GM21737 (cell line): ENCODE measurements at regions not wholly inside any gene's neighbourhood (a gene's known extent, or its start where the extent isn't known, plus 50 kb on each side); places are given as distances from the start of the nearest gene placed in this dataset.

Experiments used
- ATAC-seq: cut with Tn5 transposase; IDR thresholded peaks from one replicate; pipeline ENCODE4 v1.9.1; 2021; ENCODE audit warnings: mild to moderate bottlenecking, moderate library complexity; ENCODE audit not compliant: unreplicated experiment

DNA sequence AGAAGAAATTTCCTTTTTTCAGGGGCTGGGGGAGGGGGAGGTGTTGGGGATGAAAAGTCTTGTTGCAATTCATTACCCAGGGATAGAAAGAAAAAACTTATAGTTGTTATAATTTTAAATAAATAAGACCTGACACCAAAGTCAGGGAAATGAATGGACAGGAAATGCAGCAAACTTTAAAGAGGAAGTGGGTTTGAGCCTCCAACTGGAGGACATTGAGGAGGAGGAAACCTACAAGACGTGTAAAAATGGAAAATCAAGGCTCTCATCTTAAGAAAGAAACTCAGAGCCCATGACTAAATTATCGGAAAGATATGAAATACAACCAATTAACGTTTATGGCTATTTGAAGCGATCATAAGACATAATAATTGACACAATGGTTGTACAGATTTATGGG, 54.4 kb downstream of the NIBAN1 start:
- no peak for ATAC-seq

GRCh38 chr1:184915463-184916090, 58.7 kb downstream of the NIBAN1 start:
- no peak for ATAC-seq

GRCh38 chr1:184914149-184914548, 60.2 kb downstream of the NIBAN1 start:
- ATAC-seq: no peak

DNA sequence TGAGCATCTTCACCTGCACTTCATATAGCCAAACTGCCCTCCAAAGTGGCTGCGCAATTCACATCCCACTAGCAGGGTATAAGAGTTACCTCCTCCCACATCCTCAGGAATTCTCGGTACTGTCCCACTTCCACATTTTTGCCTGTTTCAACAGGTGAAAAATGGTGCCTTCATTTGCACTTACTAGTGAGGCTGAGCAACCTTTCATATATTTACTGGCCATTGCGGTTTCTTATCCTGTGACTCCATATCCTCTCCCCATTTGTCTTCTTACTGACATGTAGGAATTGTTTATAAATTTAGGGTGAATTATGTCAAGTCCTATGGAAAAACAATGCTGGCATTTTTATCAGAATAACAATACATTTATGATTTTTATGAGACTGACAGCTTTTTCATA, 61.9 kb downstream of the NIBAN1 start:
- no peak for ATAC-seq

GRCh38 chr1:184911830-184912229, 62.5 kb downstream of the NIBAN1 start:
- ATAC-seq: no peak

GRCh38 chr1:184911103-184911745, 63.1 kb downstream of the NIBAN1 start:
- ATAC-seq: no peak

GRCh38 chr1:184910691-184911091, 63.6 kb downstream of the NIBAN1 start:
- ATAC-seq: no peak

DNA sequence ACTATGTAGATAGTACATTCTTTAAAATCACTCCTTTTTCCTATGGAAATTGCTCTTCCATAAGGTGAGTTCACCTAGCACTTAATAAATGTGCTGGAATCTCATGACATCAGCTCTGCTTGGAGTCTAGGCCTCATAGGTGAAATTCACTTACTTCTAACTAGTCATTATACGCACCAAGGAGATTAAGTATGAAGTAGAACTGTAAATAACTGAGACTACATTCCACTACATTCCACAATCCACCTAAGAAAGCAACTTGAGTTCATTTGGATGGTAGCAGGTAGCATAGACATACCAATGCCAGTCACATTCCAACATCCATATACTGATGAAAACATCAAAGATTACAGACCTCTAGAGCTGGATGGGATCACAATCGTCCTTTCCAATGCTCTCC, 64.3 kb downstream of the NIBAN1 start:
- no peak for ATAC-seq

DNA sequence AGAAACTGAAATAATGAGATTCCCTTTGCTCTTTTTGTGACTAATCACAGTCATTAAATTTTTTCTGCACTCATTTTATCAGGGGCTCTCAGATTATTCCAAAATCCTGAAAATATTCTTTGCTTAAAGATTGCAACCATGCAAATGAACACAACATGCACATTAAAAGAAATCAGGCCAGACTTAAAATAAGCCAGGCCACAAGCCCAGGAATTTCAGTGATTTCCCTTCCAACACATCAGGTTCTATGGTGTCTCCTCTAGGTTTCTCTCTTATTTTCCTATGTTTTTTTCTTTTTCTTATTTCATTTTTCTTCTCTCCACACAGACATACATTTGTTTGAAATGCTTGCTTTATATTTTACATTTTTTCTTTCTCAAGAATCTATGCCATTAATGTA, 65.3 kb downstream of the NIBAN1 start:
- no peak for ATAC-seq

- no peak for ATAC-seq
These were observed 65.8 kb downstream of the NIBAN1 start for GRCh38 chr1:184908506-184908905.

DNA sequence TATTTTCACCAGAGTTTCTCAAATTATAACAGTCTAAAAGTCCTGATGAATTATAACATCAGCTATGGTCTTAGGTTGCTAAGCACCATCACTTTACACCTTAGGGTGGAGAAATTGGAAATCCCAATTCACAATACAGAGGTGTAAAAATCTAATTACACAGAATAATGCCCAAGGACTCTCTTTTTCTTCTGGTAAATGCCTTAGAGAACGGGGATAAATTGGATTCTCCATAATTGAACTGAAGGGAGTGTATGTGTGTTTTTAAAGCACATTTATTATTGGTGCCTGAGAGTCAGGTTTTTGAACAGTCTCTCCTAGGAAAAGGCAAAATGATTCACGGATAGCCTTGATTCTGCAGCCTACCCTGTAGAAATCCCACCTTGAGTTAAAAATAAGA, 66.8 kb downstream of the NIBAN1 start:
- ATAC-seq: no peak

- ATAC-seq: no peak
These were observed 67.5 kb downstream of the NIBAN1 start for GRCh38 chr1:184906761-184907160.

DNA sequence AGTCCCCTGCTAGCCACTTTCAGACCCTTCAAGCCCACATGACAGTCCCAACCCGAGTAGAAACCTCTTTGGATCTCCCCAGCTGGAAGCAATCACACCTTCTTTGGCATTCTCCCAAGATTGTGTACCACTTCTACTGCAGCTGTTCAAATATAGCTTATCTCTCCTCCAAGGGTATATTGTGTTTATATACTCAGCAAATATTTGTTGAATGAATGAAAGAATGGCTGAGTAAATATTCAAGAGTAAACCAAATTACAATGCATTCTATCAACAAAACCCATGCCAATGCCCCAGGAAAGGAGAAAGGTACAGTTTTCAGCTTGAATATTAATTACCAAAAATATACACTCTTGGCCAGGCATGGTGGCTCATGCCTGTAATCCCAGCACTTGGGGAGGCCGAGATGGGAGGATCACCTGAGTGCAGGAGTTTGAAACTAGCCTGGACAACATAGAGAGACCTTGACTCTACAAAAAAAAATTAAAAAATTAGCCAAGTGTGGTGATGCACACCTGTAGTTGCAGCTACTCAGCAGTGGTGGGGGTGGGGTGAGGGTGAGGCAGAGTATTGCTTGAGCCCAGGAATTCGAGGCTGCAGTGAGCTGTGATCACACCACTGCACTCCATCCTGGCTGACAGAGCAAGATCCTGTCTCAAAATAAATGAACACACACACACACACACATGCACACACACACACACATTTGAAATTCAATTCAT, 68.5 kb downstream of the NIBAN1 start:
- ATAC-seq: no peak

DNA sequence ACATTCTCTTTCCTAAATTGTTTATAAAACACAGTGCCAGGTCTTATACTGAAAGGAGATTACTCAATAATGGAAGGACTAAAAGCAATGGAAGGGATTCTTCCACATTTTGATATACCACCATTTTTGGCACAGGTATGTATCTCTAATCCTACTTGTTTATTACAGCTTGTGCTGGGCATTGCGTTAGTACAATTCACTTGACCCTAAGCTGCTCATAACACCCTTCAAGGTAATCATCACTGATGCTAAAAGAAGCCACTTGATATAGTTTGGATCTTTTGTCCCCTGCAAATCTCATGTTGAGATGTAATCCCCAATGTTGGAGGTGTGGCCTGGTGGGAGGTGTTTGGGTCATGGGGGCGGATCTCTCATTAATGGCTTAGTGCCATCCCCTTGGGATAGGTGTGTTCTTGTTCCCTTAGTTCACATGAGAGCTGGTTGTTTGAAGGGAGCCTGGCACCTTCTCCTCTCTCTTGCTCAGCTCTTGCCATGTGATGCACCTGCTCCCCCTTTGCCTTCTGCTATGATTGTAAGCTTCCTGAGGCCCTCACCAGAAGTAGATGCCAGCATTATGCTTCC, 71.1 kb downstream of the NIBAN1 start:
- no peak for ATAC-seq

DNA sequence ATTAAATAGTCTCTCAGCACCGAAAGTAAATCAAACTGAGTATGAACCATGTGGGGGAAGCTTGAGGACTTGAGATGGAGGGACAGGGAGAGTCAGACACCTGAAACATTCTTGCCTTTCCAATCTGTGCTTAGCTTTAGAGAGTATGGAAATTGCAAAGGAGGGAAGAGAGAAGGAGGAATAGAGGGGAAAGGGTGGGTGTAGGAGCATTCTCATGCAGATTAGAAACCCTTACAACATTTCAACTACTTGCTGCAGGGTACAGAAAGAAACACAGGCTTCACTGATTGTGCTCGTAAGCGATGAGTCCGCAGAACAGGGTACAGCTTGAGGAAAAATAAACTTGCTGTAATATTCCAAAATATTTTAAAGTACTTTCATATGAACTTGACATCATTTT, 73.8 kb downstream of the NIBAN1 start:
- ATAC-seq: no peak

DNA sequence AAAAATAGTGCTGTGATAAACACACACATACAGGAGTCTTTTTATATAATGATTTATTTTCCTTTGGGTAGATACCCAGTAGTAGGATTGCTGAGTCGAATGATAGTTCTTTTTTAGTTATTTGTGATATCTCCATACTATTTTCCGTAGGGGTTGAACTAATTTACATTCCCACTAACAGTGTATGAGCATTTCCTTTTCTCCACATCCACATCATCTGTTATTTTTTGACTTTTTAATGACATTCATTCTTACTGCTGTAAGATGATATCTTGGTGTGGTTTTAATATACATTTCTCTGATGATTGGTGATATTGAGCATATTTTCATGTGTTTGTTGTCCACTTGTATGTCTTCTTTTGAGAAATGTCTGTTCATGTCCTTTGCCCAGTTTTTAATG, 78.3 kb downstream of the NIBAN1 start:
- ATAC-seq: no peak

GRCh38 chr1:184895086-184895485, 79.2 kb downstream of the NIBAN1 start:
- no peak for ATAC-seq

DNA sequence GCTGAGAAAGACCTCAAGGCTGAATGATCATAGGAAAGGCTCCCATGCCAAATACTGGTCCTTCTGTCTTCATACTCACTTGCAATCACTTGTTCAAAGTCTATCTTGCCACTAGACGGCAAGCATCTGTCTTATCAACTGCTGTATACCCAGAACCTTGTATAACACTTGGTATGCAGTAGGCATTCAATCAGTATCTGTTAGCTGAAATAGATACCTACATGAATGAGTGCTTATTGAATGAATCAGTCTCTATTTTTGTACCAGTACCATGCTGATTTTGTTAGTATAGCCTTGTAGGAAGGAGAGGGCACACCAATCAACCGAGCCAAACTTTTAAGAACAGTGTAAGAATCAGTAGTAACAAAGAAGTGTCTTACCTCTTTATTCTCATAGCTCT, 80.6 kb downstream of the NIBAN1 start:
- ATAC-seq: no peak

DNA sequence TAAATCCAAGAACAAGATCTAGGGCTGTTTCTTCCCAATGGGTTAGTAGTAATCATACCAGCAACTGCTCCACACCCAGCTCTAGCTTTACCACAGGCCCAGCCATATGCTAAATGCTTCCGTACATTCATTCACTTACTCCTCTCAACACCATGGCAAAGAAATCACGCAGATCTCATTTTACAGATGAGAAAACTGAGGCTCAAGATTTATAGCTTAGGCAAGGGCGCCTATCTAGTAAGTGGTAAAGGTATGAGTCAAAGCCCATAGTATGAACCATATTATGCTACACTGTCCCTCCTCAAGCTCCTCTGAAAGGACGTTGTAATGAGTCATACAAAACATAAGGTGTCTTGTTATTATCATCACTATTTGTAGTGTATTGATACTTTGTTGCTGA, 82.2 kb downstream of the NIBAN1 start:
- ATAC-seq: peak; percentile 65

DNA sequence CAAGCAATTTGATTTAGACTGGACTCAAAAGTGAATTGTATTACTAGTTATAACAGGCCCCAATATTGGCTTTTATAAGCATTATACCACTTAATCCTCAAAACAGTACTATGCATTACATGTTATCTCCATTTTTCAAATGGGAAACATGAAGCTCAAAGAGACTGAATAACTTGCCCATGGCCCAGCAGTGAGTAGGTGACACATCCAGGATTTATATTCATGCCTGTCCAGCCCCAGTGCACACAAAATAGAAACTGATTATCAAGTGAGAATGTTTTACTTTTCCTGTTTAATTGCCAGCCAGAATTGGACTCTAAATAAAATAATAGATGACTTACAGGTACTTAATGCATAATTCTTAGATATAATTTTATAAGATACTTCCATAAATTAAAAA, 82.9 kb downstream of the NIBAN1 start:
- ATAC-seq: no peak

GRCh38 chr1:184890539-184890973, 83.8 kb downstream of the NIBAN1 start:
- ATAC-seq: no peak

GRCh38 chr1:184889902-184890301, 84.4 kb downstream of the NIBAN1 start:
- no peak for ATAC-seq
